ENCODE measurements at regions not wholly inside any gene's neighbourhood (a gene's known extent, or its start where the extent isn't known, plus 50 kb on each side); places are given as distances from the start of the nearest gene placed in this dataset.

- TF ChIP-seq EP300 (IDR thresholded peaks at IDR 0.05): no peak
- no peak for TF ChIP-seq CTCF (IDR thresholded peaks at IDR 0.05)
These were observed 346.6 kb downstream of the PARP8 start for GRCh38 chr5:51013036-51013435.

Measured in ovary (tissue), 3 donors.